GM21619 (cell line): ENCODE measurements at regions not wholly inside any gene's neighbourhood (a gene's known extent, or its start where the extent isn't known, plus 50 kb on each side); places are given as distances from the start of the nearest gene placed in this dataset.

ENCODE experiments used
- ATAC-seq: cut with Tn5 transposase; IDR thresholded peaks from one replicate; pipeline ENCODE4 v1.9.1; 2021; ENCODE audit not compliant: unreplicated experiment

DNA sequence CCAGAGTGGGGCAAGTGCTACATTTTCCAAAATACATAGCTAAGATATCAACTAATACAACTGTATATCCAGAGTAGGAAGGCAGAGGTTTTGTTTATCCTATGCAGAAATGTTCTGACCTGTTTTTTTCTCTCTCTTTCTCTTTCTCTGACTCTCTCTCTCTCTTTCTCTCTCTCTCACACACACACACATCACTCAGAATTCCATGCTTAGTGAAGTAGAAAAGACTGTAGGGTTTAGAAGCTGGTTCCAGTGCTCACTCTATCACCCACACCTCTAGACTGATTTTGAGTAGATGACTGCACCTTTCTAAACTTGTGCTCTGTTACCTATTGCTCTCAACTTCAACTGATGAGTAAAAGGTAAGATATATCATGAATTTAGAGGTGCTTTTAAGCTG lies 356.7 kb downstream of the LRIG3 start:
- ATAC-seq: no peak

DNA sequence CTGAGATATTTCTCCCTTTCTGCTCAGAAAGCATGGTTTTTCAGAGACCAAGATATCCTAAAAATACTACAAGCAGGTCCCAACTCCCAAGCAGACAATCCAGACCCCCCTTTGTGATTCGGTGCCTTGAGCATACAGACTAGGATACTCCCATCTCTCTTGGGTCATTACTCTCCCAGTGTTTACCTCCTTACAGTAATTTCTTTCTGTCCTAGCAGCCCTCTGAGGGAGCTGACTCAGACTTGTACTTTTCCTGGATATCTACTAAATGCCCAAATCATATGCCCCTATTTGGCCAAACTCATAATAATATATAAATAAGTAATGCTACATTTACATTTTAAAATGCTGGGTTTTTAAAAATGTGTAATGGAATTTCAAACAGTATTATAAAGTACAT lies 355.6 kb downstream of the LRIG3 start:
- no peak for ATAC-seq

DNA sequence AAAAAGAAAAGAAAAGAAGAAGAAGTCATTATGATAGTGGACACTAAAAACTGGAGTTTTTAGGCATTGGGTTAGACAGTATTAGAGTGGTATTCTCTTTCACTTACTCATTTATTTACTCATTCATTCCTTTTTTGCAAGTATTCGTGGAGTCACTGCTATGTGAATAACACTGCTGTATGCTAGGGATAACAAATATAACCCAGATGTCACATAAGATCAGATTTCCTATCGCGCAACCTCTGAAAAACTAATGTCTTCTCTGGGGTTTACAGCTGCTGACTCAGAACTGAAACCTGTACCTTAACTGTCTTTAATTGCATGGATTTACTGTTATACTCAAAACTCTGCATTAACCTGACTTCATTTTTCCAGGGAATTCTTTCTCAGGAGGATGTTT lies 353.7 kb downstream of the LRIG3 start:
- ATAC-seq: no peak

DNA sequence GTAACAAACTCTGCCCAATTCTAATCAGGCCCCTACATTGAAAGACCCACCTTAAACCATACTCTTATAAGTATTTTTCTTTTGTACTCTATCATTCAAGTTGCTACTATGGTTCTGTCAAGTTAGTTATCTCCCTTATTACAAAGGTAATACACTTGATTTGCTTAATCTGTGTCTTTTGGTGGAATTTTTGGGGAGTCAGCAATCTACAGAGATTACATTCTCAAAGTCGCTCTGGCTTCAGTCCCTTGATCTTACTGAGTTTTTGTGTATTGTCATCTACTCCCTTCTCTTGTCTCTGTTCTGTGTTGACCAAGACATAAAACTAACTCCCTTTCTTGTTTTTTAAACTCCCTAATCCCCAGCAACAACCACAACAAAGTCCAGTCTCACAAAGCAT lies 353.1 kb downstream of the LRIG3 start:
- no peak for ATAC-seq

DNA sequence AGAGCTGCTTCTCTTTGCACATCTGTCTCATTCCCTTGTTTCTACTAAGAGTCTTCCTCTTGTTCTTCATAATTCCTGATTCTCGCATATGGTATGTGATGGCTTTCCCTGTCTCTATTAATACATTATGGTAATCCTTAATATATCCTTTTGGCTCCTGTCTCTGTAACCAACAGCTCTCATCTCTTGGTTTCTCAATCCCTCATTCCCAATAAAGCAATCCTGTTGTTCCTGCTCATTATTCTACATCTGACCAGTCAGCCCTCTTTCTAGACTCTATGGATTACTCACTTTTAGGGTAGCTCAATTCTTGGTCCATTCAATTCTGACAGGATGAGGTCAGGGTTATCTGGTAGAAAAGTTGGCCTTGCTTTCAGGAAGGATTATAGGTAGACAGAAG lies 349.9 kb downstream of the LRIG3 start:
- ATAC-seq: no peak

DNA sequence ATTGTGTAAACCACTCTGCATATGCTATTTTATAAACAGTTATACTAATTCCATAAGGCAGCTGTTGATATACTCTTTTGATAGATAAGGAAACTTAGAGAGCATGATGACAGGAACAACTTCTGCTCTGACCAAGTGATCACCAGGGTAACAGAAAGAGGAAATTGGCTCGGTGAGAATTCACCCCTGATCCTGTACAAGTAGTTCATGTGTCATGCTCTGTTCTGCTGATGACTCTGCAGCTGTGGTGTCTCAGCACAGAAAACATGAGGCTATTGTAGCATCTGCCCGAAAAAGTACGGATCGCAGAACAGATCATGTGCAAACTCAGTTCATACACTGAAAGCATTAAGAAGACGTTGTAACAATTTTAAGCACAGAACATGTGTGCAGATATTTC lies 345.0 kb downstream of the LRIG3 start:
- ATAC-seq: no peak

DNA sequence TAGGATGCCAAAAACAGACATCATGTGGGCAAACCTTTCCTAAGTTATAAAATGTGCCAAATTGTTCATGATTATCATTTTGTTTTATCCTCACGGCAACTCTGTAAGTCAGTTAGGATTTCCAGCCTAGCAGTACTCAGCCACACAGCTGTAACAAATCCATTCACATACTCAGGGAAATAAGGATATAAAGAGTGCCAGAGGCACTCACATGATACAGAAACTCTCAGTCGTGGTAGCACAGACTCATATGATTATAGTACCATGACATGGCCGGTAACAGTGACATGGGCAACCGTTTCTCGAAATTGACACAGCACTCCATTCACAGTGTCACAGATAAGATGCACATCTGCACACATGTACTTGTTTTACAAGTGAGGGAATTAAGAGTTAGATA lies 344.2 kb downstream of the LRIG3 start:
- ATAC-seq: no peak

DNA sequence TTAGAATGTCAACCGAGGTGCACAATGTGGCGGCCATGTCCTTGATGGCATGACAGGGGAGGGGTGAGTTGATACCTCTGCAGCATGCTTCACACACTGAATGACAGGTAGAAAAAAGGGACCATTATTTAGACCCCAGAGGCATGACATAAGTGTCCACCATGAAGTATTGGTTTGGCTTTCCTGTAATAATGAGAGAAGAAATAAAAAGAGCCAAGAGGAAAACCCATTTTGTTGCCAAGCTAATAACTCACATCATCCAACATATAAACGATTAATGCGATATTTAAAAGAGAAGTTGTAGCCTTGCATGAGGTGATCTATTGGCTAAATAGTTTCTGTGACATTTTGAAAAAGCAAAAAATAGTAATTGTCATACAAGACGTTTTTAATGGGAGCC lies 343.4 kb downstream of the LRIG3 start:
- no peak for ATAC-seq

DNA sequence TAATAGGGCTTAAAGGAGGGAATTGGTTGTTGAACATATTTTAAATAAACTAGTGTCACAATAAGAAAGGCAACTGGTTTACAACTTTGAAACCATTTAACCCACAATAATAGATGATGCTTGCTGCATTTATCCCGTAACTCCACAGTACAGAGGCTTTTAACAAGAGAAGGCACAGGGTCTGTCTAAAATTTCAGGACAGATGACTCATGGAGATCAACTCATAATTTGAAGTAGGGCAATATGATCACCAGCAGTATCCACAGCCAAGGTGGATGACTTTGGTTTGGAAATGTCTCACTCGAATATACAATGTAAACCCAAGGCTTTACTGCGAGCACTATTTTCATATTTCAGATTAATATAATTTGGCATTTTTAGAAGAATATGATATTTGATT lies 340.2 kb downstream of the LRIG3 start:
- ATAC-seq: no peak

DNA sequence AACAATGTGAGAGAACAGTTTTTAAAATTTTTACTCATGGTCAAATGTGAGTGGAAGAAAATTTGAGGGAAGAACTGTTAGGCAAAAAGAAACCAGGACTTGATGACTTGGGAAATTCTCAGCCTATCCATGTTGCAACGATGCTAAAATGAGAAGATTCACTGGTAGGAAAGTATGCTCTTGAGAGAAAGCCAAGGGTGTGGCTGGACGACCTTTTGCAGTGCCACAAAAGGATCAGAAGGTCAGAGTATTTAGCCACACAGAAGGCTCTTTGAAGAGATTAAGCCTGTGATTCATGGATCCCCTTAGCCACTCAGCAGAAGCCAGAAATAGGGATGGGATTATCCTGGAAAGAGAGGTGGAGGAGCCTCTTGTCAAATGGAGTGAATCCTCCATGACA lies 336.8 kb downstream of the LRIG3 start:
- ATAC-seq: no peak

DNA sequence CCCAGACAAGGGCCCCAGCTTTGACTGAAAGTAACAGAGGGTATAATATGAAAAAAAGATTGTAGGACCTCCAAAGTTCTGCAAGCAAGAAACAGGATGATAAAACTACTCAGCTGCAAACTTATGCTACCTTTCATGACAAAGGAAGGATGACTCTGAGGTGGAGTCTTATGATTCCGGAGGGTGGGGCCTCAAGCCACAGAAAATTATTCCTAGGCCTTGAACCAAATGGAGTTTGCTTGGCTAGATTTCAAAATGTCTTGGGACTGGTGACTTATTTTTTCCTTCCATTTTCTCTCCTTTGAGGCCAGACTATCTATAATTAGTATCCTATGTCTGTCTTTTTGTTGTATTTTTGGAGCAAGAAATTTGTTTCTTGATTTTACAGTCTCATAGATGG lies 336.4 kb downstream of the LRIG3 start:
- ATAC-seq: no peak

DNA sequence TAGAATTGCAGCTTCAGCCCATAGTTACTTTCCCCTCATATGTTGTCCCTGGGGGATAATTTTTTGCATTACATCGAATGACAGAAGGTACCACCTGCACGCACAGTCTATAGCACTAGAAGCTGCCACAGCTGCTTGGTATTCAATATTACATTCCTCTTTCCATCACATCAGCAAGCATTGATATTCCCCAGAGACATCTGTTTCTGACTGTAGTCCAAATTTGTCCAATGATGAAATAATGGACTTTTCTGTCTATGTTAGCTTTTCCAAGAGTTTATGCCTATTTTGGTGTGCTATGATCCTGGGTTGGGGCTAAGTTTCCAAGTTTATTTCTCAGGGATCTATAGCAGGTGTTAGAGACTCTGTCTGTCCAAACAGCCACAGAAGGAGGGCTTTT lies 335.4 kb downstream of the LRIG3 start:
- no peak for ATAC-seq

DNA sequence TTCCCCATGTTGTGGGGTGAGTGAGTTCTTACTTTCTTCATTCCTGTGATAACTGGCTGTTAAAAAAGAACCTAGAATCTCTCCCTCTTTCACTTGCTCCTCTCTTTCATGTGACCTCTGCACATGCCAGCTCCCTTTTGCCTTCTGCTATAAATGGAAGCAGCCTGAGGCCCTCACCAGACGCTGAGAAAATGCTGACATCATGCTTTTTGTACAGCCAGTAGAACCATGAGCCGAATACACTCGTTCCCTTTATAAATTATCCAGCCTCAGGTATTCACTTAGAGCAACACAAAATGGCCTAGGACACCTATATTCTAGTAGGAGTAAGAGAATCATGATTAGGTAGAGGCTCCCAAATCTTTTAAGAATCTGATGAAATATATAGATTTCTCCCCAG lies 333.5 kb downstream of the LRIG3 start:
- ATAC-seq: no peak

DNA sequence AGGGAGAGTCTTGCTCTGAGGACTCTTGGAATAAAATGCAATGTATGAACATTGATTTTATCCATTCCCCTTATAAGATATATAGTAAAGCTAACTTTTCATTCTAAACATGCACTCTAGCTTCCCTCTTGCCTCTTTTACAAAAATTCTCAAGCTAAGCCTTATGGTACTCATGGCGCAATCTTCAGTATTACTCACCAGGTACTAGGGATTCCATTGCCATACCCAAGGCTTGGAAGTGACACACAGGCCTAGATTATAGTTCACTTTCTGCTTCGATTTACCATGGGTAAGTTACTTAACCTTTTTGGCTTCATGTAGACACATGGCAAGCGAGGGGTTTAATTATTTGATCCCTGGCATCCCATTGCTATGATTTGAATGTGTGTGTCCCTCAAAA lies 331.5 kb downstream of the LRIG3 start:
- no peak for ATAC-seq

DNA sequence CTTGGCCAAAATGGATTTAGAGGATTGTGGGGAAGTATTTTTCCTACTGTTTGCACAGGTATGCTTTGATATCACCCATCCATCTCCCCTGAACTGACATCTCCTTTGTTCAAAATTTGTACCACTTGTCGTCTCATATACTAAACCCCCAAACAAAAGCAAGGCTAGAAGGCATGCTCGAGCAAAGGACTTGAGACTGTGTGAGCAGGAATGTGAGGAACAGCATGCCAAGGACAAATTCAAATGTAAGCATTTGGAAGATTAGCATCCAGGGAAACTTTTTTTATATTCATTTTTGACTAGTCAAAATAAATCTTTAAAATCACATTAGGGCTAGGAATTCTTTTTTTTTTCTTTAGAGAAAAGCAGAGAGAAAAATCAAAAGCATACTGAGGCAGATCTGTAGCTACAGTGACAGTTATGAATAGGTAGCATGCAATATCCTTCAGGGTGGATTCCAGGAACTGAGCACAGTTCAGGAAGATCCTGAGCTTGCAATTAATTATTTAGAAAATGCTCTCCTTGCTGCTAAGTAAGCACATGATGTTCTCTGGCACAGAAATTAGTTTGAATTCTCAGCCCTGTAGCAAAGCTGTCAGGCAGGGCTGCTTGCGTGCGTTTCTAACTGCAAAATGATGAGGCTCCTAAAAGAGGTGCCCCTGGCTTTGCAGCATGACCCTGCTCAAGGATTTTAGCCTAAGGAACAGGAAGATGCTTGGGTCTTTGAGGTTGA lies 327.7 kb downstream of the LRIG3 start:
- no peak for ATAC-seq

DNA sequence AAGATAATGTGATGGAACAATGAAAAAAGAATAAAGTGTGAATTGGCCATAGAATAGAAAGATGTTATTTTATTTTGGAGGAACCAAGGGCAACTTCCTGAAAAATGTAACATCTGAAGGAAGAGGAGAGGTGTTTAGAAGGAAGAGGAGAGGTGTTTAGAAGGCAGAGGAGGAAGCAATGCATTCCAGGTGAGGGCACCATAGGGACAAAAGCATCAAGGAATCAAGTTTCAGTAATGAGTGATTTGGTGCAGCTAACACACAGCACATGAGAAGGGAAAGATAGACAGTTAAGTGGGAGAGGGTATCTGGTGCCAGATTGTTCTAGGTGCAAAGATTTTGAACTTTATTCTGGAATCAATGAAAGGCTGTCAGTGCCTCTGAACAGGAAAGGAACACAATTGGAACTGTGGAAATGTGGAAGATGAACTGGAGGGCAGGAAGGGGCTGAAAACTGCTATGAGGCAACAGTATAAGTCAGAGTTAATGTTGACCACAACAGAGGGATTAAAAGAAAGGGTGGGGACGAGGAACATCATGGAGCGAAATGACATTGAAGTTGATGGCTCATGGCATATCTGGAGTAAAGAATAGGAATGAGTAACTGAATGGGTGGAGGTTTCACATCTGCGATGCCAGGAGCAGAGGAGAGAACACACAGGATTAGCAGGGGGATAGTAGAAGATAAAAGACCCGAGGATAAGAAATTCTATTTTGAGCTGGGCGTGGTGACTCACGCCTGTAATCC lies 326.6 kb downstream of the LRIG3 start:
- no peak for ATAC-seq

DNA sequence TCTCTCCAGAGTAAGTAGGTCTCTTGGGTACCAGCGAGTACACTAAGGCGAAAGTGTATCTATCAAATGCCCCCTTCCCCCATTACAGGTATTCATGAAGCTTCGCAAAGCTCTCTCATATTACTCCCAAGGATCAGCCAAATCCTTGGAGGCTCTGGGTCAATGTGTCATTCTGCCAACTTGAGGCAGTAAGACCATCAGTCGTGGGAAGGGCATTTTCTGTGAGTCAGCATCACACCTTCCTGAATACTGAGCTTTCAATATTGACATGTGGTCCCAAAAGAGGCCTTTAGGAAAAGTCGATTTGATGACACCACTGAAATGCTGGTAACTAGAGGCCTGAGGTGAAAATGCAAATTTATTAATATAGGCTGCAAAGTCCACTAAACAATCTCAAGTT lies 323.9 kb downstream of the LRIG3 start:
- ATAC-seq: no peak

DNA sequence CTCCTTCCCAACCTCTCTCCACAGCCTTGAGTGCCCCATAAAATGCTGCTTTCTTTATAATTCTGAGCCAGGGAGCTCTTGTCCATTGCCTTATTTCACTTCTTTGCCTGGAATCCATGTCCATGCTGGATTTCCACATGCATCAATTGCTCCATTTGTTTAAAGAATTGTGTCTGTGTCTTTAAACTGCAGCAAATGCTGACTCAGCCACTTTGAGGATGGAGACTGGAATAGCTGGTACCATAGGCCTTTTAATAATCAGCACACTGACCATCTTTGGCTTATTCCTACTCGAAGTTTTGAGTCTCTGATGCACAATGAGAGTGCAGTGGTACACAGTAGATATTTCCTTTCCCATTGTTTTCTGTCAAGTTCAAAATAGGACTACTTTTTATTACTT lies 318.8 kb downstream of the LRIG3 start:
- no peak for ATAC-seq

DNA sequence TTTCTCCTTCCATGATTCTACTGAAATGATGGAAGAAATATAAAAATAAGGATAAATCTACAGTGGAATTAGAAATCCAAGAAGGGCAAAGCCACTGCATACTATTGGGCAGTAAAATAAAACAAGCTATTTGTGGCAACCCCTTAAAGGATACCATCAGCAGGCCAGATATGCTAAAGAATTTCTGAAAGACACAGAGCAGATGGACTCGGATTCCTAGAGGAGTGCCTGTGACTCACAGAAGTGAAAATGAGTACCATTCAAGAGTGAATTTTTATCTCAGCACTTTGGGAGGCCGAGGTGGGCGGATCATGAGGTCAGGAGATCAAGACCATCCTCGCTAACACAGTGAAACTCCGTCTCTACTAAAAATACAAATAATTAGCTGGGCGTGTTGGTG lies 318.1 kb downstream of the LRIG3 start:
- ATAC-seq: no peak

DNA sequence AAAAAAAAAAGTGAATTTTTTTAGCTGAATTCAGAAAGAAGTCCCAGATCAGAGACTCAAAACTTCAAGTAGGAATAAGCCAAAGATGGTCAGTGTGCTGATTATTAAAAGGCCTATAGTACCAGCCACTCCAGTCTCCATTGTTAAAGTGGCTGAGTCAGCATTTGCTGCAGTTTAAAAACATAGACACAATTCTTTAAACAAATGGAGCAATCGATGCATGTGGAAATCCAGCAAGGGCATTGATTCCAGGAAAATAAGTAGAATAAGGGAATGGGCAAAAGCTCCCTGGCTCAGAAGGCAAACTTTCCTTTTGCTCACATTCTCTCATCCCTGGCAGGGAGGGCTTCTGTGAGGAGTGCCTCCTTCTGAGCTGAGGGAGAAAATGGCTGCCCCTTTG lies 317.6 kb downstream of the LRIG3 start:
- no peak for ATAC-seq

DNA sequence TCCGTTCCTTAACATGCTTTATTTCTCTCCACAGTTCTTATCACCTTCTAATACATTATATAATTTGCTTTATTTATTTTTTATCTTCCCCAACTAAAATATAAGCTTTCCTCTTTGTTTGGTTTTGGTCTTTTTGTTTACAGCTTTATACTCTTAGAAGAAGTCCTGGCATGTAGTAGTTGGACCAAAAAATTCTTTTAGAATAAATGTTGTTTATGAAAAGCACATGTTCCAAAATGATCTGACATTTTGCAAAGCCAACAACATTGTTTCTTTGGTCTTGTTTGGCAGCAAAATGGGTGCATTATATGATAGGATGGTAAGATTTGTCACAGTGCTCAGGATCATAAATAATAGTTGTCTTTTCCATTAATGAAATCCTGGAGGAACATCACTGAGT lies 312.5 kb downstream of the LRIG3 start:
- no peak for ATAC-seq

DNA sequence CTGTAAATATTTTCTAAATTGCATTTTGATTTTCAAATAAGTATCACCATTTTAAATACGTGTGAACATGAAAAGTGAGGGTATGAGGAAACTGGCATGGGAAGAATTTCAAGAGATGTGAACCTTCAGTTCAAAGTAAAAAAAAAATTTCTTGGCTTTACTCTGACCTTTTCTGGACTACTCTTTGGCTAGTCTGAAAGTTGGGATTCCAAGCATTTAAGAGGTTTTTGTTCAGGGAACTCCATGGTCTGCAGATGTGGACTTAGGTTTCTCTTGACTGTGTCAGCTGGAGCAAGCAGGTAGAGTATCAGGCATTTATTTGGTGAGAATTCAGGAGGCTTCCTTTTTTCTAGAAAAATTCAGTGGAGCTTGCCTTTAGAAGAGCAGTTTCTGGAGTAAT lies 311.6 kb downstream of the LRIG3 start:
- ATAC-seq: no peak

DNA sequence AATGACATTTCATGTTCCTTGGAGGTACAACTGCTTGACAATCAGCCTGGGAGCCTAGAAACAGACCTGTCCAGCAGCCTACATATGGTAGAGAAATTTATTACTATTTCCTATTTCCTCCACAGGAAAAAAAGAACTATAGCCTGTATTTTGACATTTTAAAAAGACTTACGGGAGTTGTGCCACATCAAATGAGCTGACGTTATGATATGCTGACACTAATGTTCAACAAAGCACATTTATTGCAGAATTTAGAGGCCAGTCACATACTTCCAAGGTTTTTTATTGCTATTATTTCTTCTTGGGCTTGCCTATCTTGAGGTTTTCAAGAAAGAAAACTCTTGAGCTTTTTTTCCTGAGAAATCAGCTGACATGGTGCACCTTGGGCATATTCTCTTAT lies 305.3 kb downstream of the LRIG3 start:
- no peak for ATAC-seq
